DMS79 treated with DMSO at 0.1 percent for 48 hours (cell line): ENCODE measurements at regions not wholly inside any gene's neighbourhood (a gene's known extent, or its start where the extent isn't known, plus 50 kb on each side); places are given as distances from the start of the nearest gene placed in this dataset.
"Not testable (repeated sequence)": the region's sequence is repeated elsewhere in the genome, so short reads cannot be mapped to it uniquely, and the experiment has no call there.

ENCODE experiments used
- DNase-seq: peaks from one replicate; lab custom pipeline; 2025; lab: John Stamatoyannopoulos, UW

GRCh38 chr21:19987671-19988070 lies 1010.5 kb upstream of the NCAM2 start:
- DNase-seq: no peak

GRCh38 chr21:19992540-19992939 lies 1005.7 kb upstream of the NCAM2 start:
- DNase-seq: no peak

- no peak for DNase-seq
These were observed 1004.9 kb upstream of the NCAM2 start for GRCh38 chr21:19993268-19993667.

GRCh38 chr21:19995253-19995652 lies 1003.0 kb upstream of the NCAM2 start:
- DNase-seq: no peak

- DNase-seq: no peak
These were observed 999.8 kb upstream of the NCAM2 start for GRCh38 chr21:19998453-19998852.

GRCh38 chr21:19999369-20000272 lies 998.6 kb upstream of the NCAM2 start:
- DNase-seq: no peak

- DNase-seq: no peak
These were observed 993.8 kb upstream of the NCAM2 start for GRCh38 chr21:20004367-20004766.

GRCh38 chr21:20010691-20011200 lies 987.5 kb upstream of the NCAM2 start:
- DNase-seq: no peak

- DNase-seq: no peak
These were observed 984.4 kb upstream of the NCAM2 start for GRCh38 chr21:20013851-20014250.

GRCh38 chr21:20016435-20017005 lies 981.7 kb upstream of the NCAM2 start:
- DNase-seq: no peak

- DNase-seq: no peak
These were observed 978.2 kb upstream of the NCAM2 start for GRCh38 chr21:20020026-20020425.

GRCh38 chr21:20023193-20023592 lies 975.0 kb upstream of the NCAM2 start:
- DNase-seq: no peak

GRCh38 chr21:20024741-20025140 lies 973.5 kb upstream of the NCAM2 start:
- DNase-seq: no peak

GRCh38 chr21:20026543-20026942 lies 971.7 kb upstream of the NCAM2 start:
- no peak for DNase-seq

- DNase-seq: no peak
These were observed 967.8 kb upstream of the NCAM2 start for GRCh38 chr21:20030390-20030789.

- DNase-seq: no peak
These were observed 966.4 kb upstream of the NCAM2 start for GRCh38 chr21:20031807-20032206.

- DNase-seq: no peak
These were observed 957.4 kb upstream of the NCAM2 start for GRCh38 chr21:20040768-20041167.

GRCh38 chr21:20045197-20045596 lies 953.0 kb upstream of the NCAM2 start:
- DNase-seq: no peak

GRCh38 chr21:20048130-20048837 lies 949.9 kb upstream of the NCAM2 start:
- not testable (repeated sequence) for DNase-seq

- no peak for DNase-seq
These were observed 914.9 kb upstream of the NCAM2 start for GRCh38 chr21:20083336-20083735.

GRCh38 chr21:20083925-20084324 lies 914.3 kb upstream of the NCAM2 start:
- DNase-seq: no peak

- DNase-seq: no peak
These were observed 911.7 kb upstream of the NCAM2 start for GRCh38 chr21:20086508-20086907.

- no peak for DNase-seq
These were observed 891.8 kb upstream of the NCAM2 start for GRCh38 chr21:20106368-20106767.
